ENCODE measurements at regions not wholly inside any gene's neighbourhood (a gene's known extent, or its start where the extent isn't known, plus 50 kb on each side); places are given as distances from the start of the nearest gene placed in this dataset.
"Not testable (repeated sequence)": the region's sequence is repeated elsewhere in the genome, so short reads cannot be mapped to it uniquely, and the experiment has no call there.

GRCh38 chr20:26308961-26309360 is 612.3 kb upstream of the ZNF337 start:
- Histone ChIP-seq H3K36me3 (ENCODE audit: control insufficient read depth, insufficient read depth, low read length) (no peaks in the 10 kb centered on the region), H3K4me3 (ENCODE audit: low read depth, low read length) (no peak overlapping the region), H3K27me3 (ENCODE audit: control insufficient read depth, insufficient read depth, low read length) (no peaks in the 10 kb centered on the region)
- DNase-seq (ENCODE audit: low read depth), result no peak
- TF ChIP-seq CTCF (IDR thresholded peaks at IDR 0.05; ENCODE audit: insufficient read depth, low read length, severe bottlenecking), result no peak
- no peak for FAIRE-seq

GRCh38 chr20:26295006-26295405 is 598.4 kb upstream of the ZNF337 start:
- no peak for DNase-seq (ENCODE audit: low read depth)
- H3K36me3 ChIP-seq (ENCODE audit: control insufficient read depth, insufficient read depth, low read length), result no peaks in the 10 kb centered on the region
- no peak for TF ChIP-seq CTCF (IDR thresholded peaks at IDR 0.05; ENCODE audit: insufficient read depth, low read length, severe bottlenecking)
- FAIRE-seq, result no peak
- no peak overlapping the region for H3K4me3 ChIP-seq (ENCODE audit: low read depth, low read length)
- H3K27me3 ChIP-seq (ENCODE audit: control insufficient read depth, insufficient read depth, low read length), result no peaks in the 10 kb centered on the region

GRCh38 chr20:26288379-26289061 is 591.9 kb upstream of the ZNF337 start:
- H3K36me3 ChIP-seq (ENCODE audit: control insufficient read depth, insufficient read depth, low read length); DNase-seq (ENCODE audit: low read depth); H3K27me3 ChIP-seq (ENCODE audit: control insufficient read depth, insufficient read depth, low read length); FAIRE-seq; H3K4me3 ChIP-seq (ENCODE audit: low read depth, low read length): not testable (repeated sequence)

- H3K27me3 ChIP-seq (ENCODE audit: control insufficient read depth, insufficient read depth, low read length), result no peaks in the 10 kb centered on the region
- DNase-seq (ENCODE audit: low read depth) (no peak), FAIRE-seq (no peak)
- no peak for TF ChIP-seq CTCF (IDR thresholded peaks at IDR 0.05; ENCODE audit: insufficient read depth, low read length, severe bottlenecking)
- H3K4me3 ChIP-seq (ENCODE audit: low read depth, low read length), result no peak overlapping the region
- no peaks in the 10 kb centered on the region for H3K36me3 ChIP-seq (ENCODE audit: control insufficient read depth, insufficient read depth, low read length)
Observed at GRCh38 chr20:26279238-26279637, 582.6 kb upstream of the ZNF337 start.

- DNase-seq (ENCODE audit: low read depth), result no peak
- FAIRE-seq, result no peak
- Histone ChIP-seq H3K4me3 (ENCODE audit: low read depth, low read length) (no peak overlapping the region), H3K36me3 (ENCODE audit: control insufficient read depth, insufficient read depth, low read length) (no peaks in the 10 kb centered on the region), H3K27me3 (ENCODE audit: control insufficient read depth, insufficient read depth, low read length) (no peaks in the 10 kb centered on the region)
- no peak for TF ChIP-seq CTCF (IDR thresholded peaks at IDR 0.05; ENCODE audit: insufficient read depth, low read length, severe bottlenecking)
Observed at GRCh38 chr20:26277339-26277738, 580.7 kb upstream of the ZNF337 start.

GRCh38 chr20:26276554-26277210 is 580.0 kb upstream of the ZNF337 start:
- Histone ChIP-seq H3K4me3 (ENCODE audit: low read depth, low read length) (no peak overlapping the region), H3K27me3 (ENCODE audit: control insufficient read depth, insufficient read depth, low read length) (no peaks in the 10 kb centered on the region), H3K36me3 (ENCODE audit: control insufficient read depth, insufficient read depth, low read length) (no peaks in the 10 kb centered on the region)
- FAIRE-seq (peak; percentile 83), DNase-seq (ENCODE audit: low read depth) (no peak)
- TF ChIP-seq CTCF (IDR thresholded peaks at IDR 0.05; ENCODE audit: insufficient read depth, low read length, severe bottlenecking), result no peak

GRCh38 chr20:26268762-26269161 is 572.1 kb upstream of the ZNF337 start:
- FAIRE-seq; H3K27me3 ChIP-seq (ENCODE audit: control insufficient read depth, insufficient read depth, low read length); H3K36me3 ChIP-seq (ENCODE audit: control insufficient read depth, insufficient read depth, low read length); DNase-seq (ENCODE audit: low read depth); H3K4me3 ChIP-seq (ENCODE audit: low read depth, low read length): not testable (repeated sequence)

GRCh38 chr20:26260925-26261324 is 564.3 kb upstream of the ZNF337 start:
- H3K4me3 ChIP-seq (ENCODE audit: low read depth, low read length); H3K27me3 ChIP-seq (ENCODE audit: control insufficient read depth, insufficient read depth, low read length); DNase-seq (ENCODE audit: low read depth); FAIRE-seq; H3K36me3 ChIP-seq (ENCODE audit: control insufficient read depth, insufficient read depth, low read length): not testable (repeated sequence)

- not testable (repeated sequence) for H3K4me3 ChIP-seq (ENCODE audit: low read depth, low read length); H3K27me3 ChIP-seq (ENCODE audit: control insufficient read depth, insufficient read depth, low read length); FAIRE-seq; DNase-seq (ENCODE audit: low read depth); H3K36me3 ChIP-seq (ENCODE audit: control insufficient read depth, insufficient read depth, low read length)
Observed at GRCh38 chr20:26252311-26252975, 555.8 kb upstream of the ZNF337 start.
